ENCODE measurements at regions not wholly inside any gene's neighbourhood (a gene's known extent, or its start where the extent isn't known, plus 50 kb on each side); places are given as distances from the start of the nearest gene placed in this dataset.

DNA sequence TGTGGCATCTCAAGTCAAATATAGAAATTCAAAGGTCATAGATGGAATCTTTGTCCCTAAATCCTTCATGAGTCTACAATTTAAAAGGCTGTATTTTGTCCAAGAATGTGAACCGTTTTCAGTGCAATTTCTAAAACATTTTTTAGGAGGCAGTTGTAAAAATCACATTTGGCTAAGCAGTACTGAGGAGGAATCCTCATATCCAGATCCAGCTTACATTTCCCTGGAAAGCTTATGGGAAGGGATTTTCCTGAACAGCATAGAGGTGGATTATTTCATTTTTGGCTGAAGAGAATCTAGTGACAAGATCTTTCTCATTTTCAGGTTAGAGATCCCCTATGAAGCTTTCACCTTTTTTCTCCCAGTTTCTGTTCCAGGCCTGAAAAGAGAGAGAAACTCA, 178.4 kb downstream of the POLR2M start:
- TF ChIP-seq, protein P1, sequence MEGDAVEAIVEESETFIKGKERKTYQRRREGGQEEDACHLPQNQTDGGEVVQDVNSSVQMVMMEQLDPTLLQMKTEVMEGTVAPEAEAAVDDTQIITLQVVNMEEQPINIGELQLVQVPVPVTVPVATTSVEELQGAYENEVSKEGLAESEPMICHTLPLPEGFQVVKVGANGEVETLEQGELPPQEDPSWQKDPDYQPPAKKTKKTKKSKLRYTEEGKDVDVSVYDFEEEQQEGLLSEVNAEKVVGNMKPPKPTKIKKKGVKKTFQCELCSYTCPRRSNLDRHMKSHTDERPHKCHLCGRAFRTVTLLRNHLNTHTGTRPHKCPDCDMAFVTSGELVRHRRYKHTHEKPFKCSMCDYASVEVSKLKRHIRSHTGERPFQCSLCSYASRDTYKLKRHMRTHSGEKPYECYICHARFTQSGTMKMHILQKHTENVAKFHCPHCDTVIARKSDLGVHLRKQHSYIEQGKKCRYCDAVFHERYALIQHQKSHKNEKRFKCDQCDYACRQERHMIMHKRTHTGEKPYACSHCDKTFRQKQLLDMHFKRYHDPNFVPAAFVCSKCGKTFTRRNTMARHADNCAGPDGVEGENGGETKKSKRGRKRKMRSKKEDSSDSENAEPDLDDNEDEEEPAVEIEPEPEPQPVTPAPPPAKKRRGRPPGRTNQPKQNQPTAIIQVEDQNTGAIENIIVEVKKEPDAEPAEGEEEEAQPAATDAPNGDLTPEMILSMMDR (conservative IDR thresholded peaks at IDR 0.05; ENCODE audit: low read depth, low read length) = no peak
- no peak for DNase-seq (ENCODE audit: low read depth)
- no peak overlapping the region for H3K4me3 ChIP-seq (ENCODE audit: low read length)

DNA sequence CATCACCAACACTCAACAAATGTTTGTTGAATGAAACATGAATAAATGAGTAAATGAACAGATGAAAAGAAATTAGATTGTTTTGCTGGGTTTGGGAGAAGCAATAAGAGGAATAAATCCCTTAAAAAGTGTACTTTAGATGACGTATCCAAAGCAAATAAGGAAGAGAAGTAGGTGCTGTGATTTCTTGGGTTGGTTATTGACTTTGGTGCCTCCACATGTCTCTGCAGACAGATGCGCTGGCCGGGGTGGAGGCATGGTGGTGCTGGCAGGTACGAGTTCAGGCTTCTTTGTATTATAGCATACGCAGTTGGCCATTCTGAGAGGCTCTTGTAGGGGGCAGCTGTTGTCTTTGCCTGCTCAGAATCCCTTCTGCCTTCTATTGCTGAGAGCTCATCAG, 178.9 kb downstream of the POLR2M start:
- H3K4me3 ChIP-seq (ENCODE audit: low read length) = no peak overlapping the region
- no peak for DNase-seq (ENCODE audit: low read depth)
- TF ChIP-seq, protein P1 (conservative IDR thresholded peaks at IDR 0.05; ENCODE audit: low read depth, low read length) = no peak

DNA sequence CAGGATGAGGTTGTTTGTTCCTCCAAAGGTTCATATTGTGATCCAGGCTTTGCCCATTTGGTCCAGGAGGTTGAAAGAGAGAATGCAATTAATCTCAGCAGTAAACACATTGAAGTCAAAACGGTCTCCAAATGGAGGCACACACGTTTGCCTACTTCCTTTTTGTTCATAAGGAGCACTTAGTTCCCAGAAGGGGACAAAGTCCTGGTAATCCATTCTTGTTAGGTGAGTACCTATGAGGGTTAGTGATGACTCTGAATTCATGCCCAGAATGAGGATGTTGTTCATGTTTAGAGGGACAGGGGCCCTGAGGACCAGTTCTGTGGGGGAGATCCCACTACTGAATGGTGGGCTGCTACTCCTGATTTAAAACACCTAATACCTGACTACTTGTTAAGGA, 177.7 kb downstream of the ALDH1A2 start:
- TF ChIP-seq, protein P1 (conservative IDR thresholded peaks at IDR 0.05; ENCODE audit: low read depth, low read length) = no peak
- no peak overlapping the region for H3K4me3 ChIP-seq (ENCODE audit: low read length)
- DNase-seq (ENCODE audit: low read depth) = no peak

GRCh38 chr15:57890351-57890750, 175.2 kb downstream of the ALDH1A2 start:
- TF ChIP-seq, protein P1 (conservative IDR thresholded peaks at IDR 0.05; ENCODE audit: low read depth, low read length) = no peak
- H3K4me3 ChIP-seq (ENCODE audit: low read length) = no peak overlapping the region
- DNase-seq (ENCODE audit: low read depth) = no peak

- DNase-seq (ENCODE audit: low read depth) = no peak
- H3K4me3 ChIP-seq (ENCODE audit: low read length) = no peak overlapping the region
- TF ChIP-seq, protein P1 (conservative IDR thresholded peaks at IDR 0.05; ENCODE audit: low read depth, low read length) = no peak
Observed at GRCh38 chr15:57890878-57891277, 174.6 kb downstream of the ALDH1A2 start.

GRCh38 chr15:57892181-57892580, 173.3 kb downstream of the ALDH1A2 start:
- DNase-seq (ENCODE audit: low read depth) = no peak
- H3K4me3 ChIP-seq (ENCODE audit: low read length) = no peak overlapping the region
- TF ChIP-seq, protein P1 (conservative IDR thresholded peaks at IDR 0.05; ENCODE audit: low read depth, low read length) = no peak

DNA sequence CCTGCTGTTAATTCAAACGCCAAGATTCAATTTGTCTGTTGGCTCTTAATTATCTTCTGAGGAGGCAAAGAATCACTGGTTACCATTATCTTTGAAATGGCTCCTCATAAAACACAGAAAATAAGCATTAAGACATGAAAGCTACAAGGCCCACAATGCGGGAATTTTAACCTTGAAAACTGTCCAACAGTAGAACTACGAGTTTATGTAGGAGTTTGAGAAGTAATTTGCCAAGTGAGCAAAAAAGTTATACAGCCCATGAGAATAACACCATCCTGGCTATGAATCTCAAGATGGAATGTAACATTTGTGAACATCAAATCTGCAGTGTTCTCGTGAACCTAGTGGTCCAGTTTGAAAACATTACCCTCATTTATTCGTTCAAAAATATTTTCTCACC, 172.5 kb downstream of the ALDH1A2 start:
- TF ChIP-seq, protein P1 (conservative IDR thresholded peaks at IDR 0.05; ENCODE audit: low read depth, low read length) = no peak
- H3K4me3 ChIP-seq (ENCODE audit: low read length) = no peak overlapping the region
- no peak for DNase-seq (ENCODE audit: low read depth)
